ENCODE measurements at regions not wholly inside any gene's neighbourhood (a gene's known extent, or its start where the extent isn't known, plus 50 kb on each side); places are given as distances from the start of the nearest gene placed in this dataset.

- TF ChIP-seq, protein P1, sequence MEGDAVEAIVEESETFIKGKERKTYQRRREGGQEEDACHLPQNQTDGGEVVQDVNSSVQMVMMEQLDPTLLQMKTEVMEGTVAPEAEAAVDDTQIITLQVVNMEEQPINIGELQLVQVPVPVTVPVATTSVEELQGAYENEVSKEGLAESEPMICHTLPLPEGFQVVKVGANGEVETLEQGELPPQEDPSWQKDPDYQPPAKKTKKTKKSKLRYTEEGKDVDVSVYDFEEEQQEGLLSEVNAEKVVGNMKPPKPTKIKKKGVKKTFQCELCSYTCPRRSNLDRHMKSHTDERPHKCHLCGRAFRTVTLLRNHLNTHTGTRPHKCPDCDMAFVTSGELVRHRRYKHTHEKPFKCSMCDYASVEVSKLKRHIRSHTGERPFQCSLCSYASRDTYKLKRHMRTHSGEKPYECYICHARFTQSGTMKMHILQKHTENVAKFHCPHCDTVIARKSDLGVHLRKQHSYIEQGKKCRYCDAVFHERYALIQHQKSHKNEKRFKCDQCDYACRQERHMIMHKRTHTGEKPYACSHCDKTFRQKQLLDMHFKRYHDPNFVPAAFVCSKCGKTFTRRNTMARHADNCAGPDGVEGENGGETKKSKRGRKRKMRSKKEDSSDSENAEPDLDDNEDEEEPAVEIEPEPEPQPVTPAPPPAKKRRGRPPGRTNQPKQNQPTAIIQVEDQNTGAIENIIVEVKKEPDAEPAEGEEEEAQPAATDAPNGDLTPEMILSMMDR (IDR thresholded peaks at IDR 0.05; ENCODE audit: low read length): no peak
- no peak for TF ChIP-seq EZH2 (IDR thresholded peaks at IDR 0.05; ENCODE audit: borderline replicate concordance, low read length)
Measured at GRCh38 chr4:73683456-73683855, 56.9 kb upstream of the CXCL8 start.
